Trophoblast cell (in vitro differentiated cells and primary cell): ENCODE measurements at regions not wholly inside any gene's neighbourhood (a gene's known extent, or its start where the extent isn't known, plus 50 kb on each side); places are given as distances from the start of the nearest gene placed in this dataset.

Experiments
- DNase-seq, 2 donors: peaks; one replicate each; pipeline ENCODE4 v3.0.0-alpha.2; 2016
- H2AFZ ChIP-seq: 2 replicates; pipeline ENCODE4 v1.6.1; 2013; ENCODE audit warnings: low read length, moderate library complexity, mild to moderate bottlenecking; ENCODE audit not compliant: insufficient read depth, poor library complexity
- H2AK5ac ChIP-seq: 2 replicates; pipeline ENCODE4 v1.6.1; 2013; ENCODE audit warnings: mild to moderate bottlenecking, low read length
- H2BK120ac ChIP-seq: 2 replicates; pipeline ENCODE4 v1.6.1; 2013; ENCODE audit warnings: low read length, mild to moderate bottlenecking, moderate library complexity; ENCODE audit not compliant: insufficient read depth, poor library complexity
- H2BK12ac ChIP-seq: 2 replicates; pipeline ENCODE4 v1.6.1; 2013; ENCODE audit warnings: mild to moderate bottlenecking, low read length, moderate library complexity
- H2BK5ac ChIP-seq: 2 replicates; pipeline ENCODE4 v1.6.1; 2013; ENCODE audit warnings: low read length, low read depth, moderate library complexity, mild to moderate bottlenecking; ENCODE audit not compliant: poor library complexity
- H3K14ac ChIP-seq: 2 replicates; pipeline ENCODE4 v1.6.1; 2013; ENCODE audit warnings: mild to moderate bottlenecking, low read length
- H3K18ac ChIP-seq: 2 replicates; pipeline ENCODE4 v1.6.1; 2013; ENCODE audit warnings: mild to moderate bottlenecking, low read length
- H3K23ac ChIP-seq: 2 replicates; pipeline ENCODE4 v1.6.1; 2013; ENCODE audit warnings: low read length
- H3K27ac ChIP-seq: 2 replicates; pipeline ENCODE4 v1.5.1; 2013; ENCODE audit warnings: low read depth, mild to moderate bottlenecking, inconsistent platforms, low read length, moderate library complexity
- H3K27me3 ChIP-seq: 2 replicates; pipeline ENCODE4 v1.6.1; 2013; ENCODE audit warnings: inconsistent platforms, mild to moderate bottlenecking, low read length, moderate library complexity; ENCODE audit not compliant: insufficient read depth
- H3K36me3 ChIP-seq, 2 experiments: 1 replicate in 1 of 2; 2 replicates in 1 of 2; pipeline ENCODE4 v1.6.1; 2013; ENCODE audit warnings: low read length in 2 of 2, mild to moderate bottlenecking in 2 of 2, moderate library complexity in 1 of 2; ENCODE audit not compliant: insufficient read depth in 2 of 2, control insufficient read depth in 1 of 2
- H3K4ac ChIP-seq: 2 replicates; pipeline ENCODE4 v1.6.1; 2013; ENCODE audit warnings: low read depth, mild to moderate bottlenecking, low read length, moderate library complexity
- H3K4me1 ChIP-seq, 2 experiments: 1 replicate in 1 of 2; 2 replicates in 1 of 2; pipeline ENCODE4 v1.6.1; 2013; ENCODE audit warnings: low read length in 2 of 2, mild to moderate bottlenecking in 2 of 2, moderate library complexity in 1 of 2; ENCODE audit not compliant: insufficient read depth in 2 of 2, control insufficient read depth in 1 of 2
- H3K4me2 ChIP-seq: 2 replicates; pipeline ENCODE4 v1.6.1; 2013; ENCODE audit warnings: inconsistent platforms, mild to moderate bottlenecking, low read length, moderate library complexity
- H3K4me3 ChIP-seq: 2 replicates; pipeline ENCODE4 v1.5.1; 2013; ENCODE audit warnings: mild to moderate bottlenecking, low read depth, low read length, inconsistent platforms
- H3K79me1 ChIP-seq: one replicate; pipeline ENCODE4 v1.6.1; 2013; ENCODE audit warnings: low read length
- H3K79me2 ChIP-seq: 2 replicates; pipeline ENCODE4 v1.6.1; 2013; ENCODE audit warnings: low read length, mild to moderate bottlenecking; ENCODE audit not compliant: control insufficient read depth, insufficient read depth, poor library complexity
- H3K9ac ChIP-seq: 2 replicates; pipeline ENCODE4 v1.6.1; 2013; ENCODE audit warnings: mild to moderate bottlenecking, low read length
- H3K9me3 ChIP-seq: 2 replicates; pipeline ENCODE4 v1.6.1; 2013; ENCODE audit warnings: low read depth, mild to moderate bottlenecking, control low read depth, inconsistent platforms, low read length; ENCODE audit not compliant: insufficient read depth
- H4K12ac ChIP-seq: 2 replicates; pipeline ENCODE4 v1.6.1; 2013; ENCODE audit warnings: low read depth, mild to moderate bottlenecking, low read length, moderate library complexity
- H4K8ac ChIP-seq: 2 replicates; pipeline ENCODE4 v1.6.1; 2013; ENCODE audit warnings: low read depth, mild to moderate bottlenecking, low read length, moderate library complexity
- H4K91ac ChIP-seq: one replicate; pipeline ENCODE4 v1.6.1; 2013; ENCODE audit warnings: low read depth, mild to moderate bottlenecking, low read length, moderate library complexity
- WGBS: extraction: QIAGEN DNeasy Blood & Tissue Kit; methylation state at CpG from one replicate; pipeline ENCODE4 v1.1.7; 2013; ENCODE audit warnings: missing lambda C conversion rate; ENCODE audit not compliant: insufficient read length, insufficient coverage; ENCODE audit errors: extremely low coverage; 5-methylcytosine and 5-hydroxymethylcytosine counted together

- H2BK5ac ChIP-seq = no peak overlapping the region
- no peak overlapping the region for H3K4me2 ChIP-seq
- no peak overlapping the region for H3K23ac ChIP-seq
- no peaks in the 10 kb centered on the region for H3K9me3 ChIP-seq
- no peak overlapping the region for H3K14ac ChIP-seq
- no peaks in the 10 kb centered on the region for H3K79me2 ChIP-seq
- no peak for DNase-seq
- H3K4me3 ChIP-seq = no peak overlapping the region
- no peak overlapping the region for H2AK5ac ChIP-seq
- H3K27me3 ChIP-seq = no peaks in the 10 kb centered on the region
- no peak overlapping the region for H3K27ac ChIP-seq
- H2AFZ ChIP-seq = no peak overlapping the region
- no peak overlapping the region for H4K8ac ChIP-seq
- H3K4ac ChIP-seq = no peak overlapping the region
- no peak overlapping the region for H4K12ac ChIP-seq
- no peak overlapping the region for H4K91ac ChIP-seq
- WGBS = no CpG with 5 or more reads among the region's 12 CpGs
- no peaks in the 10 kb centered on the region for H3K36me3 ChIP-seq
- peaks cover 3% of the 10 kb centered on the region for H3K79me1 ChIP-seq
- no peak overlapping the region for H3K9ac ChIP-seq
- no peak overlapping the region for H2BK120ac ChIP-seq
- no peak overlapping the region for H2BK12ac ChIP-seq
- peaks cover 17 to 19% of the 10 kb centered on the region in 2 experiments for H3K4me1 ChIP-seq
- no peak overlapping the region for H3K18ac ChIP-seq
These were observed 256.1 kb upstream of the TLE3 start for GRCh38 chr15:70353606-70354345.

- peaks cover 13 to 22% of the 10 kb centered on the region in 2 experiments for H3K4me1 ChIP-seq
- peak in 1 of 2 donors; percentile 37 for DNase-seq
- no peak overlapping the region for H2BK12ac ChIP-seq
- H3K9ac ChIP-seq = no peak overlapping the region
- no peak overlapping the region for H4K91ac ChIP-seq
- no peak overlapping the region for H3K14ac ChIP-seq
- H4K12ac ChIP-seq = no peak overlapping the region
- H3K27ac ChIP-seq = no peak overlapping the region
- no peaks in the 10 kb centered on the region for H3K9me3 ChIP-seq
- H3K18ac ChIP-seq = no peak overlapping the region
- H3K4me2 ChIP-seq = no peak overlapping the region
- no peak overlapping the region for H3K4me3 ChIP-seq
- H3K79me1 ChIP-seq = peaks cover 1% of the 10 kb centered on the region
- H3K4ac ChIP-seq = no peak overlapping the region
- H2BK5ac ChIP-seq = no peak overlapping the region
- WGBS = no CpG with 5 or more reads among the region's 3 CpGs
- no peak overlapping the region for H2AK5ac ChIP-seq
- no peaks in the 10 kb centered on the region for H3K27me3 ChIP-seq
- no peak overlapping the region for H3K23ac ChIP-seq
- H2BK120ac ChIP-seq = no peak overlapping the region
- H3K79me2 ChIP-seq = no peaks in the 10 kb centered on the region
- no peak overlapping the region for H2AFZ ChIP-seq
- no peaks in the 10 kb centered on the region for H3K36me3 ChIP-seq
- H4K8ac ChIP-seq = no peak overlapping the region
These were observed 254.4 kb upstream of the TLE3 start for GRCh38 chr15:70351941-70352774.

- Histone ChIP-seq H2BK120ac (no peak overlapping the region), H2AK5ac (no peak overlapping the region), H3K4me3 (no peak overlapping the region), H3K9ac (no peak overlapping the region), H2BK5ac (no peak overlapping the region), H3K79me1 (no peaks in the 10 kb centered on the region), H4K12ac (no peak overlapping the region), H3K36me3 (no peaks in the 10 kb centered on the region), H4K8ac (no peak overlapping the region), H4K91ac (no peak overlapping the region), H3K27me3 (no peaks in the 10 kb centered on the region), H3K23ac (no peak overlapping the region), H3K4ac (no peak overlapping the region), H3K9me3 (no peaks in the 10 kb centered on the region), H3K79me2 (no peaks in the 10 kb centered on the region), H3K4me2 (no peak overlapping the region), H2BK12ac (no peak overlapping the region), H2AFZ (no peak overlapping the region), H3K18ac (no peak overlapping the region), H3K14ac (no peak overlapping the region), H3K4me1 (peaks cover 9 to 18% of the 10 kb centered on the region in 2 experiments), H3K27ac (no peak overlapping the region)
- DNase-seq = no peak
- WGBS = no CpG with 5 or more reads among the region's 5 CpGs
These were observed 253.7 kb upstream of the TLE3 start for GRCh38 chr15:70351391-70351790.

- H3K4me2 ChIP-seq = no peak overlapping the region
- H2BK120ac ChIP-seq = no peak overlapping the region
- H3K23ac ChIP-seq = no peak overlapping the region
- peaks cover 9 to 18% of the 10 kb centered on the region in 2 experiments for H3K4me1 ChIP-seq
- H3K27ac ChIP-seq = no peak overlapping the region
- no peak overlapping the region for H2BK12ac ChIP-seq
- H3K18ac ChIP-seq = no peak overlapping the region
- peaks cover 2% of the 10 kb centered on the region for H3K9me3 ChIP-seq
- no peaks in the 10 kb centered on the region for H3K79me1 ChIP-seq
- DNase-seq = peak; percentile 84 to 91
- no peak overlapping the region for H2AFZ ChIP-seq
- H4K8ac ChIP-seq = no peak overlapping the region
- H3K9ac ChIP-seq = no peak overlapping the region
- H4K12ac ChIP-seq = no peak overlapping the region
- H2AK5ac ChIP-seq = no peak overlapping the region
- no peak overlapping the region for H3K4ac ChIP-seq
- no peak overlapping the region for H4K91ac ChIP-seq
- H3K79me2 ChIP-seq = no peaks in the 10 kb centered on the region
- no peak overlapping the region for H3K14ac ChIP-seq
- H2BK5ac ChIP-seq = no peak overlapping the region
- H3K36me3 ChIP-seq = no peaks in the 10 kb centered on the region
- H3K27me3 ChIP-seq = no peaks in the 10 kb centered on the region
- no peak overlapping the region for H3K4me3 ChIP-seq
- no CpG with 5 or more reads among the region's 17 CpGs for WGBS
These were observed 251.0 kb upstream of the TLE3 start for GRCh38 chr15:70348581-70349344.
